ENCODE measurements at regions not wholly inside any gene's neighbourhood (a gene's known extent, or its start where the extent isn't known, plus 50 kb on each side); places are given as distances from the start of the nearest gene placed in this dataset.

- no peak for DNase-seq
Observed at GRCh38 chr4:42736527-42737195, 79.8 kb upstream of the ATP8A1 start.

GRCh38 chr4:42733380-42733779, 76.5 kb upstream of the ATP8A1 start:
- DNase-seq, result no peak

GRCh38 chr4:42732776-42733175, 75.9 kb upstream of the ATP8A1 start:
- no peak for DNase-seq

GRCh38 chr4:42729505-42730237, 72.8 kb upstream of the ATP8A1 start:
- DNase-seq, result no peak

GRCh38 chr4:42724451-42724850, 67.5 kb upstream of the ATP8A1 start:
- no peak for DNase-seq

GRCh38 chr4:42720533-42720932, 63.6 kb upstream of the ATP8A1 start:
- DNase-seq, result no peak

GRCh38 chr4:42719257-42719656, 62.4 kb upstream of the ATP8A1 start:
- no peak for DNase-seq

- DNase-seq, result no peak
Observed at GRCh38 chr4:42718336-42718735, 61.4 kb upstream of the ATP8A1 start.

GRCh38 chr4:42716996-42717395, 60.1 kb upstream of the ATP8A1 start:
- no peak for DNase-seq

GRCh38 chr4:42715807-42716482, 59.0 kb upstream of the ATP8A1 start:
- no peak for DNase-seq

GRCh38 chr4:42713391-42713790, 56.5 kb upstream of the ATP8A1 start:
- DNase-seq, result no peak

GRCh38 chr4:42712854-42713253, 55.9 kb upstream of the ATP8A1 start:
- peak in 1 of 2 experiments; percentile 22 for DNase-seq

- no peak for DNase-seq
Observed at GRCh38 chr4:42711496-42711895, 54.6 kb upstream of the ATP8A1 start.

GRCh38 chr4:42710761-42711160, 53.9 kb upstream of the ATP8A1 start:
- no peak for DNase-seq

GRCh38 chr4:42710329-42710728, 53.4 kb upstream of the ATP8A1 start:
- DNase-seq, result no peak

- no peak for DNase-seq
Observed at GRCh38 chr4:42709392-42710065, 52.6 kb upstream of the ATP8A1 start.

- DNase-seq, result peak in 1 of 2 experiments; percentile 58
Observed at GRCh38 chr4:42708625-42709024, 51.7 kb upstream of the ATP8A1 start.

Measured in NCI-H524 (cell line).